GM06990 (cell line): ENCODE measurements at regions not wholly inside any gene's neighbourhood (a gene's known extent, or its start where the extent isn't known, plus 50 kb on each side); places are given as distances from the start of the nearest gene placed in this dataset.
"Not testable (repeated sequence)": the region's sequence is repeated elsewhere in the genome, so short reads cannot be mapped to it uniquely, and the experiment has no call there.

Experiments used
- DNase-seq: peaks from one replicate; pipeline ENCODE4 v3.0.0-alpha.2; 2011; ENCODE audit not compliant: insufficient read length; ENCODE audit errors: extremely low read depth
- H3K27me3 ChIP-seq: replicated peaks from 2 replicates; pipeline ENCODE4 v1.6.0; 2011; ENCODE audit warnings: low read length; ENCODE audit not compliant: control insufficient read depth, insufficient read depth
- H3K36me3 ChIP-seq: 2 replicates; pipeline ENCODE4 v1.5.1; 2011; ENCODE audit warnings: low read length; ENCODE audit not compliant: control insufficient read depth, insufficient read depth
- H3K4me3 ChIP-seq: replicated peaks from 2 replicates; pipeline ENCODE4 v1.5.1; 2011; ENCODE audit warnings: low read depth, mild to moderate bottlenecking, control low read depth, low read length
- CTCF ChIP-seq: IDR thresholded peaks from 2 replicates; pipeline ENCODE4 v1.5.1; 2011; ENCODE audit warnings: low read length, control low read depth, mild to moderate bottlenecking, inconsistent platforms; ENCODE audit not compliant: insufficient read depth, poor library complexity, severe bottlenecking

GRCh38 chr12:131473741-131474709 lies 236.9 kb upstream of the SFSWAP start:
- no peak for DNase-seq
- no peaks in the 10 kb centered on the region for H3K36me3 ChIP-seq
- no peak overlapping the region for H3K4me3 ChIP-seq
- no peak for TF ChIP-seq CTCF
- H3K27me3 ChIP-seq: no peaks in the 10 kb centered on the region

GRCh38 chr12:131475012-131475411 lies 235.9 kb upstream of the SFSWAP start:
- H3K27me3 ChIP-seq, H3K36me3 ChIP-seq, H3K4me3 ChIP-seq, DNase-seq: not testable (repeated sequence)

- no peak overlapping the region for H3K4me3 ChIP-seq
- no peaks in the 10 kb centered on the region for H3K27me3 ChIP-seq
- H3K36me3 ChIP-seq: no peaks in the 10 kb centered on the region
- no peak for DNase-seq
- TF ChIP-seq CTCF: no peak
These were observed 233.3 kb upstream of the SFSWAP start for GRCh38 chr12:131477613-131478012.

- Histone ChIP-seq H3K27me3 (no peaks in the 10 kb centered on the region), H3K36me3 (no peaks in the 10 kb centered on the region), H3K4me3 (no peak overlapping the region)
- no peak for DNase-seq
- no peak for TF ChIP-seq CTCF
These were observed 232.4 kb upstream of the SFSWAP start for GRCh38 chr12:131478468-131478867.

GRCh38 chr12:131482199-131482598 lies 228.7 kb upstream of the SFSWAP start:
- no peak overlapping the region for H3K4me3 ChIP-seq
- no peak for DNase-seq
- TF ChIP-seq CTCF: no peak
- no peaks in the 10 kb centered on the region for H3K36me3 ChIP-seq
- no peaks in the 10 kb centered on the region for H3K27me3 ChIP-seq

GRCh38 chr12:131482686-131483085 lies 228.2 kb upstream of the SFSWAP start:
- no peak for TF ChIP-seq CTCF
- DNase-seq: no peak
- Histone ChIP-seq H3K36me3 (no peaks in the 10 kb centered on the region), H3K4me3 (no peak overlapping the region), H3K27me3 (no peaks in the 10 kb centered on the region)
